NOMO-1 treated with DMSO at 0.1 percent for 48 hours (cell line): ENCODE measurements at regions not wholly inside any gene's neighbourhood (a gene's known extent, or its start where the extent isn't known, plus 50 kb on each side); places are given as distances from the start of the nearest gene placed in this dataset.

Source experiments
- DNase-seq: peaks from one replicate; lab custom pipeline; 2025; ENCODE audit not compliant: unreplicated experiment; lab: John Stamatoyannopoulos, UW

GRCh38 chr7:72524037-72524436 lies 111.9 kb upstream of the CALN1 start:
- DNase-seq, result no peak

- no peak for DNase-seq
Measured at GRCh38 chr7:72504061-72504706, 92.0 kb upstream of the CALN1 start.

GRCh38 chr7:72503644-72504043 lies 91.5 kb upstream of the CALN1 start:
- DNase-seq, result no peak

GRCh38 chr7:72494807-72495206 lies 82.7 kb upstream of the CALN1 start:
- no peak for DNase-seq

GRCh38 chr7:72493850-72494661 lies 81.9 kb upstream of the CALN1 start:
- peak; percentile 41 for DNase-seq

GRCh38 chr7:72492461-72493065 lies 80.4 kb upstream of the CALN1 start:
- DNase-seq, result no peak

GRCh38 chr7:72490301-72490700 lies 78.2 kb upstream of the CALN1 start:
- DNase-seq, result no peak

GRCh38 chr7:72481934-72482333 lies 69.8 kb upstream of the CALN1 start:
- no peak for DNase-seq

GRCh38 chr7:72476608-72477305 lies 64.6 kb upstream of the CALN1 start:
- DNase-seq, result no peak

- no peak for DNase-seq
Measured at GRCh38 chr7:72467237-72467636, 55.1 kb upstream of the CALN1 start.

- DNase-seq, result no peak
Measured at GRCh38 chr7:72466797-72467196, 54.7 kb upstream of the CALN1 start.

GRCh38 chr7:72465521-72465920 lies 53.4 kb upstream of the CALN1 start:
- DNase-seq, result no peak

- DNase-seq, result no peak
Measured at GRCh38 chr7:72462311-72462710, 50.2 kb upstream of the CALN1 start.
